OCI-LY7 (cell line): ENCODE measurements at regions not wholly inside any gene's neighbourhood (a gene's known extent, or its start where the extent isn't known, plus 50 kb on each side); places are given as distances from the start of the nearest gene placed in this dataset.
A peak's percentile ranks its signal among the peaks of the same experiment; 100 is the strongest.
"Not testable (repeated sequence)": the region's sequence is repeated elsewhere in the genome, so short reads cannot be mapped to it uniquely, and the experiment has no call there.

Source experiments
- BruUV-seq: library from RNA; stranded (reverse); fragments of 400-500 nt; replicated peaks from 2 replicates; lab custom pipeline; 2021; lab: Mats Ljungman, UMichigan
- CTCF ChIA-PET: fragments of 300-600 bp; sonication (Branson Sonifier 250); formaldehyde crosslinking; loops from one replicate; lab custom pipeline; 2022; ENCODE audit warnings: antibody characterized with exemption; ENCODE audit not compliant: unreplicated experiment; lab: Charles Lee
- POLR2A ChIA-PET: fragments of 300-600 bp; sonication (Branson Sonifier 250); formaldehyde crosslinking; loops from one replicate; lab custom pipeline; 2022; ENCODE audit warnings: antibody characterized with exemption; lab: Charles Lee
- DNase-seq: peaks from one replicate; pipeline ENCODE4 v3.0.0-alpha.2; 2015; ENCODE audit warnings: low spot score
- H2AFZ ChIP-seq: fragments of 200-600 bp; sonication (generic), shearing (Covaris generic); 2 replicates; pipeline ENCODE4 v1.6.1; 2014; ENCODE audit warnings: mild to moderate bottlenecking, antibody characterized with exemption, low read length, moderate library complexity
- H3K27ac ChIP-seq: fragments of 200-600 bp; sonication (generic); 2 replicates; pipeline ENCODE4 v1.5.1; 2014; ENCODE audit warnings: mixed run types, low read depth, mild to moderate bottlenecking, moderate library complexity, low read length, inconsistent platforms; ENCODE audit not compliant: poor library complexity, severe bottlenecking
- H3K36me3 ChIP-seq: fragments of 200-600 bp; sonication (generic); 2 replicates; pipeline ENCODE4 v1.6.1; 2014; ENCODE audit warnings: mild to moderate bottlenecking, antibody characterized with exemption, low read length, moderate library complexity, mixed read lengths; ENCODE audit not compliant: insufficient read depth
- H3K4me1 ChIP-seq: fragments of 200-600 bp; sonication (generic); 2 replicates; pipeline ENCODE4 v1.5.1; 2014; ENCODE audit warnings: mild to moderate bottlenecking, low read length; ENCODE audit not compliant: insufficient read depth, poor library complexity, severe bottlenecking
- H3K4me2 ChIP-seq: fragments of 200-600 bp; sonication (generic); 2 replicates; pipeline ENCODE4 v1.6.1; 2014; ENCODE audit warnings: mild to moderate bottlenecking, low read length
- H3K4me3 ChIP-seq: fragments of 200-600 bp; sonication (generic); 2 replicates; pipeline ENCODE4 v1.5.1; 2014; ENCODE audit warnings: mild to moderate bottlenecking, low read depth, low read length; ENCODE audit not compliant: poor library complexity, severe bottlenecking
- H3K79me2 ChIP-seq: fragments of 200-600 bp; sonication (generic); 2 replicates; pipeline ENCODE4 v1.6.1; 2016; ENCODE audit warnings: low read depth, mild to moderate bottlenecking, low read length, moderate library complexity, mixed read lengths; ENCODE audit not compliant: insufficient read depth
- H3K9me2 ChIP-seq: fragments of 200-600 bp; sonication (generic); 2 replicates; pipeline ENCODE4 v1.6.1; 2016; ENCODE audit warnings: mild to moderate bottlenecking, low read length, mixed read lengths; ENCODE audit not compliant: insufficient read depth
- H3K9me3 ChIP-seq: fragments of 200-600 bp; sonication (generic); 2 replicates; pipeline ENCODE4 v1.6.1; 2014; ENCODE audit warnings: mild to moderate bottlenecking, mixed run types, low read length, mixed read lengths
- H4K20me1 ChIP-seq: fragments of 200-600 bp; sonication (generic); 2 replicates; pipeline ENCODE4 v1.6.1; 2014; ENCODE audit warnings: mild to moderate bottlenecking, antibody characterized with exemption, low read length, moderate library complexity, mixed read lengths; ENCODE audit not compliant: insufficient read depth
- intact Hi-C: fragments of 100-400 bp; cut with micrococcal nuclease; formaldehyde crosslinking; loops from one replicate; pipeline ENCODE4 v1.10.0; 2022; ENCODE audit not compliant: unreplicated experiment

DNA sequence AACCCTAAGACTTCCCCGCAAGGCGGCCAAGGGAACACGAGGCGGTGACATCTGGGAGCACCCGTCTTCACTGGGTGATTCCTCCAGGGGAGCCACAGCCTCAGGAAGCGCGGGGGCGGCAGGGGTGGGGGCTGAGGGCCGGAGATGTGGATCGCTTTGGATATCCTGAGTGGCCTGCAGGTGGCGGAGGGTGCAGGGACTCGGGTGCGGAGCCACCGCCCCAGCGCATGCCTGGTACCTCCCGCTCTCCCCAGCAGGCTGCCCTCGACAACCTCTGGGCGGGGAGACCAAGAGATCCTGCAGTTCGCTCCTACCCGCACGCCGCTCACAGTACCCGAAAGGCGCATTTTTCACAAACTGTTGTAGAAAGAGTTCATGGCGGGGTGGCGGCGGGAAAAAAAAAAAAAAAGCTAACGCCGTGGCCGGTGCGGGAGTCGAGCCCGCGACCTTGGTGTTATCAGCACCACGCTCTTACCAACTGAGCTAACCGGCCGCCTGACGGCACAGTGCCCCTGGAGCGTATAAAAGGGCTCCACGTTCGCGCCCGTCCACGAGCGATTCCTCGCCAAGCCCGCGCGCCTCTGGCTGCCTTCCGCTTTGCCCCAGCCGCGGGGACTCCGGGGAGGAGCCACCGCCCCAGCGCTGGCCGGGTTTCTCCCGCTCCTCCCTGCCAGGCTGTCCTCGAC, 124.7 kb upstream of the PRKX start:
- H3K79me2 ChIP-seq, H3K4me1 ChIP-seq, H3K36me3 ChIP-seq, CTCF ChIA-PET, H3K4me3 ChIP-seq, H4K20me1 ChIP-seq, BruUV-seq, H2AFZ ChIP-seq, POLR2A ChIA-PET, DNase-seq, intact Hi-C loops, H3K9me3 ChIP-seq, H3K9me2 ChIP-seq, H3K27ac ChIP-seq, H3K4me2 ChIP-seq: not testable (repeated sequence)

DNA sequence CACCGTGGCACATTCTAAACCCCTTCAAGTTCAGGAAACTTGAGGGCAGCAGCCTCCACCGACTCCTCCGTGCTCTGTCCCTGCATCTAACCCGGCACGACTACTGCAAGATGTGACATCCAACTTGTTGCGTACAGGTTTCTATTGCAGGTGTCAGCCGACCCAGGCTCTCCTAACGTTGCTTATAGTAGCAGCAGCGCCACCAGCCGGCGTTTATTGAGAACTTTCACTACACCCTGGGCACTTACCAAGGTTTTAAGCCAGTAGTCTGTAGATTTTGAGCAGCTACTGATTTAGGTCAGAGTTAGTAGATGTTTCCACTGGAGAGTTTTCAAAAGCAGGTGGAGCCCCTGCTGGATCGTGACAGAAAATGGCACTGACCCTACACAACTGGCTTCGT, 123.8 kb upstream of the PRKX start:
- H4K20me1 ChIP-seq, H3K4me1 ChIP-seq, POLR2A ChIA-PET, H3K4me3 ChIP-seq, H3K9me2 ChIP-seq, BruUV-seq, H2AFZ ChIP-seq, intact Hi-C loops, H3K36me3 ChIP-seq, H3K79me2 ChIP-seq, DNase-seq, H3K4me2 ChIP-seq, H3K27ac ChIP-seq, H3K9me3 ChIP-seq, CTCF ChIA-PET: not testable (repeated sequence)

DNA sequence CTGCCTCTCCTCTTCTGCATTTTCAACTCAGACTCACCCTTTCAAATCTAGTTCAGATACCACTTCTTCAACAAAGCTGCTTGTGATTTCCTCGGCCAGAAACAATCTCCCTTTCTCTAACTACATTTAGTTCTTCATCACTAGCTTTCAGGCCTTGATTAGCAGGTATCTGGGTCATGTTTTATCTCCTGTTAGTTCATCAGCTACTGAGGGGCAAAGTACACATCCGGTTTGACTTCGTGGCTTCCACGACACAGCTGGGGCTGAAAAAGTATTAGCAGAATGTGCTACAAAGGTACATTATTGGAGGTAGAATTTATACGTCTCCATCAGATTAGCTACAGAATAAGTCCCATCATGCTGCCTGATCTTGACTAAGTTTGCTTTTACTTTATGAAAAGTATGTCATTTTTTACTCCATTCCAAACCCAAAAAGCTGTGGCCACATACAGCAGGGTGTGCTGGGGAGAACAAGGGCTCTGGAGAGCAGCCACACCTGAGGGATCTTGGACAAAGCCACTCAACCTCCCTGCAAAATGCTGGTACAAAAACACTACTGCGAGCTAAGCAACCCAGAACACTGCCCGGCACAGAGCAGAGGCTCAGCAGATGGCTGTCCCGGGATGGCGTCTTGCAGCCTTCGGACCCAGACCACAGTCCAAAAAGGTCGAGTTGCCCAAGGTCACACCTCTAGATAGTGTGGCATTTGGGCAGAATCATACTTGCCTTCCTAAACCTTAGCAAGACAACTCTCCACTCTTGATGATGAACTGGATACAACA, 120.5 kb upstream of the PRKX start:
- H3K4me3 ChIP-seq, BruUV-seq, H4K20me1 ChIP-seq, H3K36me3 ChIP-seq, H2AFZ ChIP-seq, intact Hi-C loops, DNase-seq, H3K27ac ChIP-seq, H3K9me2 ChIP-seq, H3K4me2 ChIP-seq, CTCF ChIA-PET, H3K4me1 ChIP-seq, H3K79me2 ChIP-seq, H3K9me3 ChIP-seq, POLR2A ChIA-PET: not testable (repeated sequence)

- DNase-seq, H3K9me3 ChIP-seq, H4K20me1 ChIP-seq, H3K4me3 ChIP-seq, H3K27ac ChIP-seq, H3K79me2 ChIP-seq, H3K4me1 ChIP-seq, H2AFZ ChIP-seq, CTCF ChIA-PET, H3K4me2 ChIP-seq, BruUV-seq, H3K9me2 ChIP-seq, POLR2A ChIA-PET, H3K36me3 ChIP-seq, intact Hi-C loops: not testable (repeated sequence)
Observed at GRCh38 chrX:3830020-3830419, 116.6 kb upstream of the PRKX start.

- BruUV-seq, POLR2A ChIA-PET, H3K9me3 ChIP-seq, H3K27ac ChIP-seq, H3K4me2 ChIP-seq, CTCF ChIA-PET, H4K20me1 ChIP-seq, H3K79me2 ChIP-seq, H3K4me1 ChIP-seq, H2AFZ ChIP-seq, DNase-seq, H3K9me2 ChIP-seq, intact Hi-C loops, H3K4me3 ChIP-seq, H3K36me3 ChIP-seq: not testable (repeated sequence)
Observed at GRCh38 chrX:3829041-3829531, 115.6 kb upstream of the PRKX start.

- H2AFZ ChIP-seq, H3K4me3 ChIP-seq, POLR2A ChIA-PET, DNase-seq, H4K20me1 ChIP-seq, H3K79me2 ChIP-seq, H3K4me1 ChIP-seq, H3K9me2 ChIP-seq, H3K36me3 ChIP-seq, H3K27ac ChIP-seq, intact Hi-C loops, H3K4me2 ChIP-seq, H3K9me3 ChIP-seq, CTCF ChIA-PET: not testable (repeated sequence)
- BruUV-seq = TSS peak; percentile 51
Observed at GRCh38 chrX:3828378-3829040, 115.1 kb upstream of the PRKX start.
